ENCODE measurements at regions not wholly inside any gene's neighbourhood (a gene's known extent, or its start where the extent isn't known, plus 50 kb on each side); places are given as distances from the start of the nearest gene placed in this dataset.
"Not testable (repeated sequence)": the region's sequence is repeated elsewhere in the genome, so short reads cannot be mapped to it uniquely, and the experiment has no call there.

DNA sequence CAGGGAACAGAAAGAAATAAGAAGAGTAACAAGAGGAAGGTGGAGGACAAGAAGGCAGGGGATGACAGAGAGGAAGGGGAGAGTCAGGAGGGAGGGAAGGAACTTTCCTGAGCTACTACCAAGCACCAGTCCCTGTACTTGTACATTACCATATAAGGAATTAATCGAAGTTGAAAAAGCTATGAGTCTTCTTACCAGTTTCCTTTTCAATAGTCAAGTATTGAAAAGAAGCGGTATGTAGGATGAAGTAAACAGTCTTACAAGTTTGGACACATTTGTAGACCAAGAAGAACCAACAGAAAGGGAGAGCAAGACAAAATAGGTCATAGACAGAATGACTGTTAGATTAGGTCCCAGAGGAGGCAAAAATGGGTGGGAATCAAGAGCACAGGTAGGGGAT is 629.7 kb upstream of the DIPK2B start:
- DNase-seq (no peak), ATAC-seq (ENCODE audit: low read depth) (no peak)
- no peak overlapping the region for H3K4me3 Mint-ChIP-seq
- H3K36me3 Mint-ChIP-seq = peaks cover 16% of the 10 kb centered on the region
- H3K27ac Mint-ChIP-seq = peak overlapping the region; percentile 34
- POLR2A ChIA-PET = no interaction called here
- peaks cover 14% of the 10 kb centered on the region for H3K4me1 Mint-ChIP-seq
- no peaks in the 10 kb centered on the region for H3K27me3 Mint-ChIP-seq
- peaks cover 2% of the 10 kb centered on the region for H3K9me3 Mint-ChIP-seq

GRCh38 chrX:45824471-45824870 is 623.8 kb upstream of the DIPK2B start:
- Mint-ChIP-seq H3K27ac (no peak overlapping the region), H3K36me3 (peaks cover 8% of the 10 kb centered on the region), H3K4me3 (no peak overlapping the region), H3K27me3 (no peaks in the 10 kb centered on the region), H3K9me3 (no peaks in the 10 kb centered on the region), H3K4me1 (peaks cover 2% of the 10 kb centered on the region)
- POLR2A ChIA-PET = no interaction called here
- ATAC-seq (ENCODE audit: low read depth) (no peak), DNase-seq (no peak)

GRCh38 chrX:45823536-45823935 is 622.9 kb upstream of the DIPK2B start:
- peaks cover 2% of the 10 kb centered on the region for H3K4me1 Mint-ChIP-seq
- ATAC-seq (ENCODE audit: low read depth) = no peak

GRCh38 chrX:45822124-45822523 is 621.4 kb upstream of the DIPK2B start:
- no peak for DNase-seq
- POLR2A ChIA-PET = no interaction called here
- Mint-ChIP-seq H3K9me3 (no peaks in the 10 kb centered on the region), H3K27me3 (no peaks in the 10 kb centered on the region), H3K4me1 (peaks cover 2% of the 10 kb centered on the region), H3K4me3 (no peak overlapping the region), H3K36me3 (peaks cover 14% of the 10 kb centered on the region), H3K27ac (no peak overlapping the region)
- no peak for ATAC-seq (ENCODE audit: low read depth)

More at GRCh38 chrX:45823536-45823935, 622.9 kb upstream of the DIPK2B start:
- no peak for DNase-seq
- H3K27me3 Mint-ChIP-seq = no peaks in the 10 kb centered on the region
- peaks cover 13% of the 10 kb centered on the region for H3K36me3 Mint-ChIP-seq
- POLR2A ChIA-PET = no interaction called here
- H3K9me3 Mint-ChIP-seq = no peaks in the 10 kb centered on the region
- no peak overlapping the region for H3K27ac Mint-ChIP-seq
- H3K4me3 Mint-ChIP-seq = no peak overlapping the region

GRCh38 chrX:45818913-45819312 is 618.2 kb upstream of the DIPK2B start:
- POLR2A ChIA-PET = interaction anchor here (0.6 kb wide), 1 partner anchor 422 kb away, joined by 5 read pairs; no protein-coding TSS in a partner anchor
- Mint-ChIP-seq H3K9me3 (no peaks in the 10 kb centered on the region), H3K27me3 (no peaks in the 10 kb centered on the region), H3K36me3 (peaks cover 12% of the 10 kb centered on the region), H3K27ac (no peak overlapping the region), H3K4me1 (peaks cover 4% of the 10 kb centered on the region), H3K4me3 (no peak overlapping the region)
- no peak for ATAC-seq (ENCODE audit: low read depth)
- DNase-seq = no peak

- Mint-ChIP-seq H3K4me3 (no peak overlapping the region), H3K4me1 (peaks cover 5% of the 10 kb centered on the region), H3K27me3 (no peaks in the 10 kb centered on the region), H3K27ac (no peak overlapping the region), H3K36me3 (peaks cover 21% of the 10 kb centered on the region), H3K9me3 (no peaks in the 10 kb centered on the region)
- ATAC-seq (ENCODE audit: low read depth) = no peak
- POLR2A ChIA-PET = no interaction called here
- DNase-seq = no peak
These were observed 614.8 kb upstream of the DIPK2B start for GRCh38 chrX:45815441-45815840.

GRCh38 chrX:45811326-45811725 is 610.6 kb upstream of the DIPK2B start:
- Mint-ChIP-seq H3K9me3 (no peaks in the 10 kb centered on the region), H3K36me3 (peaks cover 17% of the 10 kb centered on the region), H3K4me1 (peaks cover 26% of the 10 kb centered on the region), H3K27ac (peak overlapping the region; percentile 45), H3K27me3 (no peaks in the 10 kb centered on the region), H3K4me3 (no peak overlapping the region)
- DNase-seq = no peak
- no peak for ATAC-seq (ENCODE audit: low read depth)
- POLR2A ChIA-PET = no interaction called here

DNA sequence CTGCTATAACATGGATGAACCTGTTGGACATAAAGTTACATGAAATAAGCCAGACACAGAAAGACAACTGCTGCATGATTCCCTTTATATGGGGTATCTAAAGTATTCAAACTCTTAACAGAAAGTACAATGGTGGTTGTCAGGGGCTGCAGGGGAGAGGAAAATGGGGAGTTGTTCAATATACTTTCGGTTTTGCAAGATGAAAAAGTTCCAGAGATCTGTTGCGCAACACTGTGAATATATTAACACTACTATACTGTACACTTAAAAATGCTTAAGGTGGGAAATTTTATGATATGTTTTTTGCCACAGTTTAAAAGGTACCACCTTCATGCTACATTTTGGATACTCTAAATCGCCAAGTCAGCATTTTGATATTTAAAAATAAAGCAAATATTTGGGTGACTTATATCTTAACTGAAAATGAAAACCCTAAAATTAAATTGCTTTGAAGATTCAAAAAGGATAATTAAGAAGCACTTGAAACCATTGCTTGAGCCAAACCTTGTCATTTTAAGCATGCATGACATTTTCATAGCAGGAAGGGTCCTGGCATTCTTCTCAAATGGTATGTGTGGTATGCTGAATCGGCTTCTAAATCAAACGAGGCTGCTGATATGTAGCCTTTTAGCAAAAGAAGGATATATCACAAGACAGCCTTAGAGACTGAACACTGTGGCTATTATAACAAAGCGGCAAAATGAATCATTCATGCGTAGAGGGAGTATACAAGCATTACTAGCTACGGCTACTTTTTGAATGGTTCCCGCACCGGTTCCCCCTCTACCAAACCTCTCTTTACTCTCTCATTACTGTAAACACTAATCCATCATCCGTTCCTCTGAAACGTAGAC is 607.1 kb upstream of the DIPK2B start:
- DNase-seq (no peak), ATAC-seq (ENCODE audit: low read depth) (no peak)
- Mint-ChIP-seq H3K4me3 (peak overlapping the region; percentile 81), H3K36me3 (peaks cover 5% of the 10 kb centered on the region), H3K4me1 (peaks cover 46% of the 10 kb centered on the region), H3K27me3 (no peaks in the 10 kb centered on the region), H3K27ac (peak overlapping the region; percentile 90), H3K9me3 (no peaks in the 10 kb centered on the region)
- POLR2A ChIA-PET = no interaction called here

GRCh38 chrX:45806410-45807121 is 605.9 kb upstream of the DIPK2B start:
- H3K27me3 Mint-ChIP-seq = no peaks in the 10 kb centered on the region
- peak overlapping the region; percentile 90 for H3K27ac Mint-ChIP-seq
- H3K4me1 Mint-ChIP-seq = peaks cover 54% of the 10 kb centered on the region
- ATAC-seq (ENCODE audit: low read depth) = peak; percentile 87
- peak overlapping the region; percentile 81 for H3K4me3 Mint-ChIP-seq
- H3K9me3 Mint-ChIP-seq = no peaks in the 10 kb centered on the region
- DNase-seq = no peak
- peaks cover 5% of the 10 kb centered on the region for H3K36me3 Mint-ChIP-seq
- POLR2A ChIA-PET = interaction anchor here (0.8 to 2.3 kb wide), 5 partner anchors 36 to 47 kb away, joined by 3 to 15 read pairs (median 6); no protein-coding TSS in a partner anchor

DNA sequence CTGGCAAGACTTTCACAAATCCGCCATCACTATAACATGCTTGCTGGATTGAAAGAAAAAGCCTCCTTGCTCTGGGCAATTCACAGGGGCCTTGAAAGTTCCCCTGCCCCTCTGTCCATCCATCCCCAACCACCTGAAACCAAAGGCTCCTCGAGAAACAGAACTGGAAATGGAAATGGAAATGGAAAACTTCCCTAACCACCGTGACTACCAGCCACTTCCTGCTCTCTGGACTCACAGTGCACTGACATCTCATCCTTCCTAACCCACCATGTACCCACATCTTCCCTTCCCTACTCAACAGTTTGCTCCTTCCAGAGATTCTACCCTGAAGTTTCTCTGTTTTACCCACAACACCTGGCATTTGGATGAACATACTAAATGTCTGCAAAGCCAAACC is 603.6 kb upstream of the DIPK2B start:
- POLR2A ChIA-PET = no interaction called here
- Mint-ChIP-seq H3K27me3 (no peaks in the 10 kb centered on the region), H3K36me3 (peaks cover 2% of the 10 kb centered on the region), H3K4me3 (peak overlapping the region; percentile 14), H3K9me3 (no peaks in the 10 kb centered on the region), H3K4me1 (peaks cover 52% of the 10 kb centered on the region), H3K27ac (peak overlapping the region; percentile 69)
- no peak for ATAC-seq (ENCODE audit: low read depth)
- no peak for DNase-seq

- H3K27me3 Mint-ChIP-seq = no peaks in the 10 kb centered on the region
- H3K9me3 Mint-ChIP-seq = no peaks in the 10 kb centered on the region
- POLR2A ChIA-PET = interaction anchor here (1.0 kb wide), 2 partner anchors 32 to 931 kb away, joined by 3 to 4 read pairs; partner anchors contain the start of gene KDM6A
- H3K27ac Mint-ChIP-seq = peak overlapping the region; percentile 16
- no peak overlapping the region for H3K4me3 Mint-ChIP-seq
- ATAC-seq (ENCODE audit: low read depth) = no peak
- peaks cover 50% of the 10 kb centered on the region for H3K4me1 Mint-ChIP-seq
- DNase-seq = no peak
- peaks cover 2% of the 10 kb centered on the region for H3K36me3 Mint-ChIP-seq
These were observed 602.8 kb upstream of the DIPK2B start for GRCh38 chrX:45803383-45803921.

DNA sequence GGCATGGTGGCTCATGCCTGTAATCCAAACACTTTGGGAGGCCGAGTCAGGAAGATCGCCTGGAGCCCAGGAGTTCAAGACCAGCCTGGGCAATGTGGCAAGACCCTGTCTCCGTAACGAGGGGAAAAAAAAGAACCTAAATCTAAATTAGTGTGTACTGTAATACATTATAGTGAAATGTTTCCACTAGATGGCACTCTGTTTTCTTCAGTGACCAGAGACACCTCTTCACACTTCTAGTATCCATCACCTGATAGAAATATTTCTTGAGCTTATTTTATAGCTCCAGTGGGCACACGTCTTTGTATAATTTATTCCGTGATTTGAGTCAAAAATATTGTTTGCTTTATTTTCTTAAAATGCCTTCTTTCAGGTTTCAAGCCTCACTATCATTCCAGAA is 600.9 kb upstream of the DIPK2B start:
- Mint-ChIP-seq H3K36me3 (peaks cover 2% of the 10 kb centered on the region), H3K27ac (peak overlapping the region; percentile 45), H3K4me1 (peaks cover 49% of the 10 kb centered on the region), H3K27me3 (no peaks in the 10 kb centered on the region), H3K9me3 (no peaks in the 10 kb centered on the region), H3K4me3 (no peak overlapping the region)
- DNase-seq (no peak), ATAC-seq (ENCODE audit: low read depth) (peak; percentile 51)
- POLR2A ChIA-PET = interaction anchor here (1.6 kb wide), 1 partner anchor 41 kb away, joined by 8 read pairs; no protein-coding TSS in a partner anchor

- not testable (repeated sequence) for ATAC-seq (ENCODE audit: low read depth); H3K27ac Mint-ChIP-seq; H3K36me3 Mint-ChIP-seq; DNase-seq; H3K27me3 Mint-ChIP-seq; H3K9me3 Mint-ChIP-seq; H3K4me3 Mint-ChIP-seq
- POLR2A ChIA-PET = interaction anchor here (1.6 kb wide), 1 partner anchor 41 kb away, joined by 8 read pairs; no protein-coding TSS in a partner anchor
- peaks cover 51% of the 10 kb centered on the region for H3K4me1 Mint-ChIP-seq
These were observed 600.2 kb upstream of the DIPK2B start for GRCh38 chrX:45800746-45801453.
